ENCODE measurements at regions not wholly inside any gene's neighbourhood (a gene's known extent, or its start where the extent isn't known, plus 50 kb on each side); places are given as distances from the start of the nearest gene placed in this dataset.

DNA sequence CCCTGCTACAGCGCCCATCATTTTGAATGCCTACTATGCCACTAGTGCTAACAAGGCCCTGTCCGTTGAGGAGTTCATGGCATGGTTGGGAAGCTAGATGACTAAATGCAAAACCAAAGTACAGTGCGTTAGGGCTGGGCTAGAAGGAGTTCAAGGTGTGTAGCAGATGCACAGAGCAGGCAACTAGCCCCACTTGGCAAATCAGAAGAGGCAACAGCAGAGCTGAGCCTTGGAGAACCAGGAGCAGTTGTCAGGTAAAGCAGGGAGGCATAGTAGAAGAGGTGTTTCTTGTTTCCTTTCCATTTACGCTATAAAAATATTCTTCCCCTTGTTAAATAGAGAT is 146.6 kb upstream of the CPEB2 start:
- no peak for DNase-seq (ENCODE audit: low read depth, low spot score)
- TF ChIP-seq, protein P1, sequence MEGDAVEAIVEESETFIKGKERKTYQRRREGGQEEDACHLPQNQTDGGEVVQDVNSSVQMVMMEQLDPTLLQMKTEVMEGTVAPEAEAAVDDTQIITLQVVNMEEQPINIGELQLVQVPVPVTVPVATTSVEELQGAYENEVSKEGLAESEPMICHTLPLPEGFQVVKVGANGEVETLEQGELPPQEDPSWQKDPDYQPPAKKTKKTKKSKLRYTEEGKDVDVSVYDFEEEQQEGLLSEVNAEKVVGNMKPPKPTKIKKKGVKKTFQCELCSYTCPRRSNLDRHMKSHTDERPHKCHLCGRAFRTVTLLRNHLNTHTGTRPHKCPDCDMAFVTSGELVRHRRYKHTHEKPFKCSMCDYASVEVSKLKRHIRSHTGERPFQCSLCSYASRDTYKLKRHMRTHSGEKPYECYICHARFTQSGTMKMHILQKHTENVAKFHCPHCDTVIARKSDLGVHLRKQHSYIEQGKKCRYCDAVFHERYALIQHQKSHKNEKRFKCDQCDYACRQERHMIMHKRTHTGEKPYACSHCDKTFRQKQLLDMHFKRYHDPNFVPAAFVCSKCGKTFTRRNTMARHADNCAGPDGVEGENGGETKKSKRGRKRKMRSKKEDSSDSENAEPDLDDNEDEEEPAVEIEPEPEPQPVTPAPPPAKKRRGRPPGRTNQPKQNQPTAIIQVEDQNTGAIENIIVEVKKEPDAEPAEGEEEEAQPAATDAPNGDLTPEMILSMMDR (IDR thresholded peaks at IDR 0.05; ENCODE audit: low read depth, low read length) = no peak
- H3K27ac ChIP-seq (ENCODE audit: low read depth, low read length) = peak overlapping the region; percentile 65
- H3K27me3 ChIP-seq (ENCODE audit: control insufficient read depth, insufficient read depth, low read length) = no peaks in the 10 kb centered on the region
- H3K9me3 ChIP-seq (ENCODE audit: control insufficient read depth, insufficient read depth, low read length) = no peaks in the 10 kb centered on the region
- CTCF ChIA-PET = no interaction called here
- no peak overlapping the region for H3K4me3 ChIP-seq (ENCODE audit: low read depth, low read length)
- POLR2A ChIA-PET = interaction anchor here (0.9 kb wide), 1 partner anchor 145 kb away, joined by 3 read pairs; no protein-coding TSS in a partner anchor

DNA sequence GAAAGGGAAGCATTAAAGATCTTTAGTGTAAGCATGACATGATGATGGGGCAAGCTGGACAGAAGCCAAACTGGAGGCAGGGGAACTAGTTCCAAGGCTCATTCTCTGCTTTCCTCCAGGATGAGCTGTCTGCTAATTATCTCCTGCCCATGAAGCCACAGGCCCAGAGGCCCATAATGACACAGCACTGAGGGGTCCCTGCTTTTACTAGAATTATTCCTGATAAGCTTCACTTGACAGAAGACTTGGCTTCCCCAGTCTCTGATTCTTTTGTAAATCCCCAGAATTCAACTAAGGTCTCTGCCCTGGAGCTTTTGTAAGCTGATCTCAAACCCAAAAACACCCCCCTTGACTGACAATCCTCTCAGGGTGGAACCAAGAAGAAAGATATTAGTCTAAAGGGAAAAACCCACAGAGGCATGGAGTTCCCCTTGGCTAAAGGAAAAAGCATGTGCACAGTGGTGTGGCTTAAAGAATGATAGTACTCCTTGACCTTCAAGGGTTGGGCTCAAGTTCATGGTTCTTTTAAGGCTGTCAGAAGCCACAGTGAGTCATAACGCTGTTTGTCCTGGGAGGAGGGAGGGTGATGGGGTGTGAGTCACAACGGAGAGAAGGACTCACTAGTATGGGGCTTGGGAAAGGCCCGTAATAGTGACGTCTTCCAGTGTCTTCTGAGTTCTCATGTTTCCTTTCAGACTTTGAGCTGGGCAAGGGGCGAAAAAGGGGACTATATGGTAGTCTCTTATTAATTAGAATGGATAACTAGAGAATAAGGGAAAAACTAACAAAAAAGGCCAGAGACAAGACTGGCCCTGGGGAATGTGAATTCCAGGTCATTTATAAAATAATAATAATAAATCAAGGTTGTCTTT is 146.0 kb upstream of the CPEB2 start:
- no peaks in the 10 kb centered on the region for H3K27me3 ChIP-seq (ENCODE audit: control insufficient read depth, insufficient read depth, low read length)
- DNase-seq (ENCODE audit: low read depth, low spot score) = peak; percentile 88
- ChIA-PET CTCF (no interaction called here), POLR2A (interaction anchor here (0.9 kb wide), 1 partner anchor 145 kb away, joined by 3 read pairs; no protein-coding TSS in a partner anchor)
- H3K27ac ChIP-seq (ENCODE audit: low read depth, low read length) = peak overlapping the region; percentile 65
- H3K9me3 ChIP-seq (ENCODE audit: control insufficient read depth, insufficient read depth, low read length) = no peaks in the 10 kb centered on the region
- TF ChIP-seq, protein P1 (IDR thresholded peaks at IDR 0.05; ENCODE audit: low read depth, low read length) = no peak
- no peak overlapping the region for H3K4me3 ChIP-seq (ENCODE audit: low read depth, low read length)

DNA sequence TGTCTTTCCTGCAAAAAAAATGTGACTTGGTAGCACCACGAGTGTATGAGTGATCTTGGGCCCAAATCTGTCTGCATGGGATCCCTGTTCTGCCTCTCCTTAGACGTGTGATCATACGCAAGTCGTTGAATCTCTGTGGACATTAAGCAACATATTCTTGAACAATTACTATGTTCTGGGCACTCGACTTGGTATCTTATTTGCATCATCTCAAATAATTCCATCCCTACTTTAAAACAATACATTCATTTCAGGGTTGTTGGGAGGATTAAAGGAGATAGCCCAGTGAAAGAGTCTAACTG is 145.4 kb upstream of the CPEB2 start:
- Histone ChIP-seq H3K4me3 (ENCODE audit: low read depth, low read length) (no peak overlapping the region), H3K27ac (ENCODE audit: low read depth, low read length) (peak overlapping the region; percentile 52), H3K9me3 (ENCODE audit: control insufficient read depth, insufficient read depth, low read length) (no peaks in the 10 kb centered on the region), H3K27me3 (ENCODE audit: control insufficient read depth, insufficient read depth, low read length) (no peaks in the 10 kb centered on the region)
- POLR2A ChIA-PET = no interaction called here
- TF ChIP-seq, protein P1 (IDR thresholded peaks at IDR 0.05; ENCODE audit: low read depth, low read length) = no peak
- no peak for DNase-seq (ENCODE audit: low read depth, low spot score)
- CTCF ChIA-PET = no interaction called here

DNA sequence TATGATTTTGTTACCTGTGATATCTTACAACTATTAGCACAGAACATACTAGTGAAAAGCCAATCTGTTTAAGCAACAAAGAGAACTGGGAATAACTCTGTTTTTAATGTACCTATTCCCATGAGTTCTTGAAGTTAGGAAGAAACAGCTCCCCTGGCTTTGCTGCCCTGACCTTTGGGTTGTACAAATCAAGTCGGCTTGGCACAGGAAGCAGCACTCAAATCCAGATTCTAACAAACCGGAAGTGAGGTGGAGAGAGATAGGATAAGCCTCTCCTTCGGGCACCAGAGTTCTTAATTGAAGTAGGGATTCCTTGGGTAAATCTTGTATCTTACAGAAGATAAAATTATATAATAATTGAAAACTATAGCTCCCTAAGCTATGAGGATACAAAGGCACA is 144.8 kb upstream of the CPEB2 start:
- TF ChIP-seq, protein P1 (IDR thresholded peaks at IDR 0.05; ENCODE audit: low read depth, low read length) = no peak
- Histone ChIP-seq H3K9me3 (ENCODE audit: control insufficient read depth, insufficient read depth, low read length) (no peaks in the 10 kb centered on the region), H3K4me3 (ENCODE audit: low read depth, low read length) (no peak overlapping the region), H3K27ac (ENCODE audit: low read depth, low read length) (no peak overlapping the region), H3K27me3 (ENCODE audit: control insufficient read depth, insufficient read depth, low read length) (no peaks in the 10 kb centered on the region)
- ChIA-PET CTCF (no interaction called here), POLR2A (no interaction called here)
- no peak for DNase-seq (ENCODE audit: low read depth, low spot score)

DNA sequence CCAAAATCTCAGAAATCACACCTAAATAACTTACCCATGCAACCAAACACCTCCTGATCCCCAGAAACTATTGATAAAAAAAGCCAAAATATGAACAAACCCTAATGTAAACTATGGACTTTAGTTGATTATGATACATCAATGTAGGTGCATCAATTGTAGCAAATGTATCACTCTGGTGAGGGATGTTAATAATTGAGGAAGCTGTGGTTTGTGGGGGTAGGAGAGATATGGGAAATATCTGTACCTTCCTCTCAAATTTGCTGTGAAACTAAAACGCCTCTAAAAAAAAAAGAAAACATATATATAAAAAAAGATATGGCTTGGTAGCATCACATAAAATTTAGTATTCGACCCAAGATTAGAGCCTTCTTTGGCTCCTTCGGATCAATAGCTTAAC is 144.3 kb upstream of the CPEB2 start:
- no peak overlapping the region for H3K27ac ChIP-seq (ENCODE audit: low read depth, low read length)
- TF ChIP-seq, protein P1 (IDR thresholded peaks at IDR 0.05; ENCODE audit: low read depth, low read length) = no peak
- peaks cover 3% of the 10 kb centered on the region; the same call in 1 of the 2 replicates for H3K9me3 ChIP-seq (ENCODE audit: control insufficient read depth, insufficient read depth, low read length)
- CTCF ChIA-PET = no interaction called here
- POLR2A ChIA-PET = no interaction called here
- no peak overlapping the region for H3K4me3 ChIP-seq (ENCODE audit: low read depth, low read length)
- DNase-seq (ENCODE audit: low read depth, low spot score) = no peak
- no peaks in the 10 kb centered on the region for H3K27me3 ChIP-seq (ENCODE audit: control insufficient read depth, insufficient read depth, low read length)
